IMR-90 (cell line): ENCODE measurements at regions not wholly inside any gene's neighbourhood (a gene's known extent, or its start where the extent isn't known, plus 50 kb on each side); places are given as distances from the start of the nearest gene placed in this dataset.

Experiments used
- BHLHE40 ChIP-seq: fragments of 150-350 bp; IDR thresholded peaks from 2 replicates; pipeline ENCODE4 v1.6.1; 2016; ENCODE audit warnings: mild to moderate bottlenecking, low read depth, low read length
- MAFK ChIP-seq: IDR thresholded peaks from 2 replicates; pipeline ENCODE4 v1.6.1; 2012; ENCODE audit warnings: low read depth, low read length, improper control_type of control experiment
- MXI1 ChIP-seq: IDR thresholded peaks from 2 replicates; pipeline ENCODE4 v1.6.1; 2012; ENCODE audit warnings: low read depth, mild to moderate bottlenecking, low read length, moderate library complexity, borderline replicate concordance
- NFE2L2 ChIP-seq: fragments of 150-350 bp; IDR thresholded peaks from 2 replicates; pipeline ENCODE4 v1.6.1; 2016; ENCODE audit warnings: low read depth, mild to moderate bottlenecking, low read length
- POLR2A ChIP-seq: IDR thresholded peaks from 2 replicates; pipeline ENCODE4 v1.6.1; 2012; ENCODE audit warnings: mild to moderate bottlenecking, low read depth, low read length
- RAD21 ChIP-seq: IDR thresholded peaks from 2 replicates; pipeline ENCODE4 v1.6.1; 2012; ENCODE audit warnings: low read length, improper control_type of control experiment
- RFX5 ChIP-seq: IDR thresholded peaks from 2 replicates; pipeline ENCODE4 v1.8.0; 2012; ENCODE audit warnings: low read depth, mild to moderate bottlenecking, low read length, moderate library complexity
- SMC3 ChIP-seq: fragments of 150-350 bp; IDR thresholded peaks from 2 replicates; pipeline ENCODE4 v1.6.1; 2016; ENCODE audit warnings: low read depth, mild to moderate bottlenecking, antibody characterized with exemption, low read length, moderate library complexity
- TF ChIP-seq, protein P1 (sequence below): conservative IDR thresholded peaks from 2 replicates; pipeline ENCODE4 v1.5.1; 2012; ENCODE audit warnings: mild to moderate bottlenecking, low read depth, low read length, improper control_type of control experiment
- TF ChIP-seq, protein P2 (sequence below): fragments of 150-350 bp; IDR thresholded peaks from 2 replicates; pipeline ENCODE4 v1.6.1; 2017; ENCODE audit warnings: mild to moderate bottlenecking, antibody characterized with exemption, low read length, low read depth
- TF ChIP-seq, protein P3 (sequence below): fragments of 150-350 bp; IDR thresholded peaks from 2 replicates; pipeline ENCODE4 v1.6.1; 2016; ENCODE audit warnings: low read depth, mild to moderate bottlenecking, low read length, moderate library complexity, borderline replicate concordance

DNA sequence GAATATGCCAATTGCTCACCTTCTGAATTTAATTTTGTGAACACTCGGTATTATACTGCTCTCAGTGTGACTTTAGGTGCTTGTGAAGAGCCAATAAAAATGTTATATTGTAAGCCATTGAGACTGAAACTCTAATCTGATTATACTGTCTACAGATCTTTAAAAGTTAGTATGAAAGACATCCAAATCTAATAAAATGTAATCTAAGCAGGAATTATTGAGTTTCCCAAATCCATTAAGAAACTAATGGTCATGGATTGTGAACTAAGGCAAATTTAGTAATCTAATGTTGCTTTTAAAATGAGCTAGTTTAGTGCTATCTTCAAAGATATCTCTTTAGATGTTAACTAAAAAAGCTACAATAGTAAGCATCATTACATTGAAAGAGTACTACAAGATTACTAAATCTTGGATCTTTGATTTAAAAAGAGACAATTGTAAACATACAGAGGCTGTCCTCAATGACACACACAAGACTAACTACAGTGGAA lies 1132.4 kb upstream of the B3GALT2 start:
- TF ChIP-seq MAFK (no peak), NFE2L2 (no peak), BHLHE40 (no peak), POLR2A (no peak), RFX5 (no peak), MXI1 (no peak), SMC3 (no peak), RAD21 (no peak)
- TF ChIP-seq, protein P1, sequence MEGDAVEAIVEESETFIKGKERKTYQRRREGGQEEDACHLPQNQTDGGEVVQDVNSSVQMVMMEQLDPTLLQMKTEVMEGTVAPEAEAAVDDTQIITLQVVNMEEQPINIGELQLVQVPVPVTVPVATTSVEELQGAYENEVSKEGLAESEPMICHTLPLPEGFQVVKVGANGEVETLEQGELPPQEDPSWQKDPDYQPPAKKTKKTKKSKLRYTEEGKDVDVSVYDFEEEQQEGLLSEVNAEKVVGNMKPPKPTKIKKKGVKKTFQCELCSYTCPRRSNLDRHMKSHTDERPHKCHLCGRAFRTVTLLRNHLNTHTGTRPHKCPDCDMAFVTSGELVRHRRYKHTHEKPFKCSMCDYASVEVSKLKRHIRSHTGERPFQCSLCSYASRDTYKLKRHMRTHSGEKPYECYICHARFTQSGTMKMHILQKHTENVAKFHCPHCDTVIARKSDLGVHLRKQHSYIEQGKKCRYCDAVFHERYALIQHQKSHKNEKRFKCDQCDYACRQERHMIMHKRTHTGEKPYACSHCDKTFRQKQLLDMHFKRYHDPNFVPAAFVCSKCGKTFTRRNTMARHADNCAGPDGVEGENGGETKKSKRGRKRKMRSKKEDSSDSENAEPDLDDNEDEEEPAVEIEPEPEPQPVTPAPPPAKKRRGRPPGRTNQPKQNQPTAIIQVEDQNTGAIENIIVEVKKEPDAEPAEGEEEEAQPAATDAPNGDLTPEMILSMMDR, result no peak
- TF ChIP-seq, protein P2, sequence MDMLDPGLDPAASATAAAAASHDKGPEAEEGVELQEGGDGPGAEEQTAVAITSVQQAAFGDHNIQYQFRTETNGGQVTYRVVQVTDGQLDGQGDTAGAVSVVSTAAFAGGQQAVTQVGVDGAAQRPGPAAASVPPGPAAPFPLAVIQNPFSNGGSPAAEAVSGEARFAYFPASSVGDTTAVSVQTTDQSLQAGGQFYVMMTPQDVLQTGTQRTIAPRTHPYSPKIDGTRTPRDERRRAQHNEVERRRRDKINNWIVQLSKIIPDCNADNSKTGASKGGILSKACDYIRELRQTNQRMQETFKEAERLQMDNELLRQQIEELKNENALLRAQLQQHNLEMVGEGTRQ, result no peak
- TF ChIP-seq, protein P3, sequence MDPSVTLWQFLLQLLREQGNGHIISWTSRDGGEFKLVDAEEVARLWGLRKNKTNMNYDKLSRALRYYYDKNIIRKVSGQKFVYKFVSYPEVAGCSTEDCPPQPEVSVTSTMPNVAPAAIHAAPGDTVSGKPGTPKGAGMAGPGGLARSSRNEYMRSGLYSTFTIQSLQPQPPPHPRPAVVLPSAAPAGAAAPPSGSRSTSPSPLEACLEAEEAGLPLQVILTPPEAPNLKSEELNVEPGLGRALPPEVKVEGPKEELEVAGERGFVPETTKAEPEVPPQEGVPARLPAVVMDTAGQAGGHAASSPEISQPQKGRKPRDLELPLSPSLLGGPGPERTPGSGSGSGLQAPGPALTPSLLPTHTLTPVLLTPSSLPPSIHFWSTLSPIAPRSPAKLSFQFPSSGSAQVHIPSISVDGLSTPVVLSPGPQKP, result no peak
